ENCODE measurements at regions not wholly inside any gene's neighbourhood (a gene's known extent, or its start where the extent isn't known, plus 50 kb on each side); places are given as distances from the start of the nearest gene placed in this dataset.

DNA sequence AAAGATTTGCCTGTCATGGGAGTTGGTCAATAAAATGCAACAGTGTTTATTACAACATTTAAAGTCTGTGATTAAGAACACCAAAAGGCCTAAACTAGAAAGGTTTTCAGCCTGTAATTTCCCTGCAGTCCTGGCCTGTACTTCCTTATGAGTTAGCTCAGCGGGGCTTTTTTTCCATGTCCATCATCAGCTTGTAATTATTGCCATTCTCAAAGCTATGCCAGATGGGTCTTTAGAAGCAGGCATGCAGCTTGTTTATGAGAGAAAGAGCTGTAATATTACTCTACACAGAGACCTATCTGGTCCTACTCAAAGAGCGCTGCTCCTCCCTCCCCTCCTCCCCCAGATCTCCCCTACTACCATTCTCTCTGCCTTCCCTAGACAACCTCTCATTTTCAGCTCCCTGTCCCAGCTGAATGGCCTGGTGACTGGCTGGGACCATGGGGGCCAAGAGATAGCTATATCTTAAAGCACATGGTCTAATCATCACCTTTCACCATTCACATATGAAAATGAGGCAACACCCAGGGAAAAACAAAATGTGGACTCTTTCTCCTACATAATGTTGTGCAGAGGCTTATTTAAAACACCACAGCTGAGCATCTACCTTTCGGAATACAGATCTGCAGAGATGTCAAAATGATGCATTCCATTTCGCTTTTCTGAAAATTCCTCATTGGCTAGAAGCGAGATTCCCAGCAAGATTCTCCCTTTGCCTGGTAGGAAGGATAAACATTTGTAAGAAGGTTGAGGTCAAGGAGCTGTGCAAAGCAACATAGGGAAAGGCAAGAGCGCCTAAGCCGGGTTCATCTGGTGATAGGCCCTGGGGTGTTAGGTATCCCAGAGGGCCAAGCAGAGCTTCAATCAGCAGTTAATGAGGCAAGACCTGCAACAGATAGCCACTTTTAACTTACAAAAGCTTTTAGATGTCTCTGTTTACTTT is 209.7 kb upstream of the CDKN3 start:
- WGBS, 2 experiments (ENCODE audit: extremely low coverage in 2 of 2, insufficient read length in 1 of 2) = 100% methylated on average over 1 of the region's 7 CpGs; no CpG with 5 or more reads in 1 of the 2 experiments
- intact Hi-C loops (cut with micrococcal nuclease) = no loop called here
- POLR2A ChIA-PET (ENCODE audit: unreplicated experiment) = no interaction called here

More for the DNA sequence above, 209.7 kb upstream of the CDKN3 start:
- Histone ChIP-seq H2BK15ac (ENCODE audit: low read depth, low read length) (no peak overlapping the region), H3K79me1 (ENCODE audit: low read depth in 1 of 2, low read length in 2 of 2) (no peaks in the 10 kb centered on the region), H3K27me3 (ENCODE audit: control insufficient read depth, insufficient read depth, low read length) (no peaks in the 10 kb centered on the region), H3K9ac (ENCODE audit: low read depth, low read length) (no peak overlapping the region), H3K14ac (replicated peaks; ENCODE audit: low read depth, low read length) (no peak overlapping the region), H3K4me3 (ENCODE audit: insufficient read depth, low read depth, low read length) (no peak overlapping the region), H2AK5ac (ENCODE audit: low read depth, low read length) (no peak overlapping the region), H3K4me1 (ENCODE audit: control insufficient read depth, insufficient read depth, low read length) (peaks cover 6% of the 10 kb centered on the region), H2AK9ac (replicated peaks; ENCODE audit: low read depth, low read length, poor library complexity) (no peak overlapping the region), H3K4me2 (ENCODE audit: low read depth, low read length) (no peak overlapping the region), H4K20me1 (ENCODE audit: insufficient read depth, low read length) (no peaks in the 10 kb centered on the region; the same call in 1 of the 2 replicates), H3K56ac (ENCODE audit: extremely low read depth, insufficient read depth, low read length) (no peak overlapping the region), H4K8ac (ENCODE audit: low read depth in 2 of 2, low read length in 2 of 2) (no peak overlapping the region), H2BK20ac (ENCODE audit: low read depth, low read length) (no peak overlapping the region), H4K5ac (ENCODE audit: low read depth, low read length) (no peak overlapping the region), H3K9me1 (ENCODE audit: insufficient read depth, low read length) (peaks cover 3% of the 10 kb centered on the region; the same call in 1 of the 2 replicates), H3K23ac (ENCODE audit: low read depth, low read length) (no peak overlapping the region), H3K4ac (ENCODE audit: low read depth, low read length) (no peak overlapping the region), H2BK120ac (ENCODE audit: low read depth, low read length) (no peak overlapping the region), H2AFZ (replicated peaks; ENCODE audit: low read length, poor library complexity) (no peak overlapping the region), H3K36me3 (ENCODE audit: control insufficient read depth, insufficient read depth, low read length) (no peaks in the 10 kb centered on the region), H3K9me3 (ENCODE audit: control insufficient read depth, insufficient read depth, low read length) (no peaks in the 10 kb centered on the region), H3K27ac (ENCODE audit: insufficient read depth, low read length) (no peak overlapping the region), H4K91ac (ENCODE audit: insufficient read depth, low read depth, low read length) (no peak overlapping the region), H2BK5ac (ENCODE audit: low read depth, low read length, poor library complexity, severe bottlenecking) (no peak overlapping the region), H3K18ac (ENCODE audit: low read depth, low read length) (no peak overlapping the region)
- in situ Hi-C loops (cut with MboI; ENCODE audit: low sequenced_read_pairs) = no loop called here
- dilution Hi-C loops (cut with HindIII; ENCODE audit: low sequenced_read_pairs, unreplicated experiment) = no loop called here
- CTCF ChIA-PET = interaction anchor here (1.0 kb wide), 1 partner anchor 12 kb away, joined by 5 read pairs; no protein-coding TSS in a partner anchor
- TF ChIP-seq NFE2L2 (IDR thresholded peaks at IDR 0.05; ENCODE audit: low read depth, low read length) = no peak
- no peak for TF ChIP-seq MAZ (IDR thresholded peaks at IDR 0.05; ENCODE audit: borderline replicate concordance, low read depth, low read length)
- no peak for TF ChIP-seq MXI1 (IDR thresholded peaks at IDR 0.05; ENCODE audit: borderline replicate concordance, low read depth, low read length)
- DNase-seq = no peak
- ATAC-seq (ENCODE audit: low read depth) = no peak
- BruUV-seq (replicated peaks) = no TSS peak
